ENCODE measurements at regions not wholly inside any gene's neighbourhood (a gene's known extent, or its start where the extent isn't known, plus 50 kb on each side); places are given as distances from the start of the nearest gene placed in this dataset.

GRCh38 chr16:73610605-73611156 is 562.8 kb upstream of the ZFHX3 start:
- ATAC-seq (ENCODE audit: low FRiP score) (no peak), DNase-seq (ENCODE audit: low spot score) (no peak)
- TF ChIP-seq, protein P1, sequence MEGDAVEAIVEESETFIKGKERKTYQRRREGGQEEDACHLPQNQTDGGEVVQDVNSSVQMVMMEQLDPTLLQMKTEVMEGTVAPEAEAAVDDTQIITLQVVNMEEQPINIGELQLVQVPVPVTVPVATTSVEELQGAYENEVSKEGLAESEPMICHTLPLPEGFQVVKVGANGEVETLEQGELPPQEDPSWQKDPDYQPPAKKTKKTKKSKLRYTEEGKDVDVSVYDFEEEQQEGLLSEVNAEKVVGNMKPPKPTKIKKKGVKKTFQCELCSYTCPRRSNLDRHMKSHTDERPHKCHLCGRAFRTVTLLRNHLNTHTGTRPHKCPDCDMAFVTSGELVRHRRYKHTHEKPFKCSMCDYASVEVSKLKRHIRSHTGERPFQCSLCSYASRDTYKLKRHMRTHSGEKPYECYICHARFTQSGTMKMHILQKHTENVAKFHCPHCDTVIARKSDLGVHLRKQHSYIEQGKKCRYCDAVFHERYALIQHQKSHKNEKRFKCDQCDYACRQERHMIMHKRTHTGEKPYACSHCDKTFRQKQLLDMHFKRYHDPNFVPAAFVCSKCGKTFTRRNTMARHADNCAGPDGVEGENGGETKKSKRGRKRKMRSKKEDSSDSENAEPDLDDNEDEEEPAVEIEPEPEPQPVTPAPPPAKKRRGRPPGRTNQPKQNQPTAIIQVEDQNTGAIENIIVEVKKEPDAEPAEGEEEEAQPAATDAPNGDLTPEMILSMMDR (IDR thresholded peaks at IDR 0.05), result no peak

DNA sequence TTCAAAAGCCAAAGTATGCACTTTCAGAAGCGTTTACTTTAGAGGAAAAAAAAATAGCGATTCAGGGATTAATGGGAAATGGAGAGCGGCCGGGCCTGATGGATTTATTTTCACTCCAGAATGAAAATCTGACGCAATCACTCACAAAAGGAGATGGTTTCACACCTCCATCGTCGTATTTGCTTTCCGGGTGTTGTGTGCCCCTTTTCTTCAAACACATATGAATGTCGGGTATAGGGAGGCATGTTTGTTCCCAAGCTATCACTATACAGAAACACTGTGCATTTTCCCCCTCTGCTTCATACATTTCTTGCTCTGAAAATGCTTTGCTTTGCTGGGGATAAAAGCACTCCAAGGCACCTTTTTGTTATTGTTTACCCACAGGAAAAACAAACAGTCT is 562.2 kb upstream of the ZFHX3 start:
- ATAC-seq (ENCODE audit: low FRiP score) (no peak), DNase-seq (ENCODE audit: low spot score) (no peak)
- TF ChIP-seq, protein P1 (IDR thresholded peaks at IDR 0.05), result no peak

- TF ChIP-seq, protein P1 (IDR thresholded peaks at IDR 0.05), result no peak
- DNase-seq (ENCODE audit: low spot score) (no peak), ATAC-seq (ENCODE audit: low FRiP score) (no peak)
These were observed 561.0 kb upstream of the ZFHX3 start for GRCh38 chr16:73608911-73609310.

- TF ChIP-seq, protein P1 (IDR thresholded peaks at IDR 0.05), result no peak
- ATAC-seq (ENCODE audit: low FRiP score) (no peak), DNase-seq (ENCODE audit: low spot score) (no peak)
These were observed 557.4 kb upstream of the ZFHX3 start for GRCh38 chr16:73605309-73605708.

DNA sequence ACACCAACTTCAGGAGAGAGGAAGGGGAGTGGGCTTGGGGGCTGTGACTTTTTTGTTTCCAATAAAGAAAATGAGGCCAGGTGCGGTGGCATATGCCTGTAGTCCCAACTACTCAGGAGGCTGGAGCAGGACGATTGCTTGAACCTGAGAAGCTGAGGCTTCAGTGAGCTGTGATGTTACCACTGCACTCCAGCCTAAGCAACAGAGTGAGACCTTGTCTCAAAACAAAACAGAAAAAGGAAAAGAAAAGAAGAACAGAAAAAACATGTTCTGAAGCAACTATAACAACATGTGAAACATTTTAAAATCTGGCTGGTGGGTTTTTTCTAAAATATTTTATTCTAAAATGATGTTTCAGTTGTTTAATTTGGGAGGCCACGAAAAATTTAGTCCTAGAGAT is 554.0 kb upstream of the ZFHX3 start:
- TF ChIP-seq, protein P1 (IDR thresholded peaks at IDR 0.05), result no peak
- DNase-seq (ENCODE audit: low spot score), result no peak
- no peak for ATAC-seq (ENCODE audit: low FRiP score)

DNA sequence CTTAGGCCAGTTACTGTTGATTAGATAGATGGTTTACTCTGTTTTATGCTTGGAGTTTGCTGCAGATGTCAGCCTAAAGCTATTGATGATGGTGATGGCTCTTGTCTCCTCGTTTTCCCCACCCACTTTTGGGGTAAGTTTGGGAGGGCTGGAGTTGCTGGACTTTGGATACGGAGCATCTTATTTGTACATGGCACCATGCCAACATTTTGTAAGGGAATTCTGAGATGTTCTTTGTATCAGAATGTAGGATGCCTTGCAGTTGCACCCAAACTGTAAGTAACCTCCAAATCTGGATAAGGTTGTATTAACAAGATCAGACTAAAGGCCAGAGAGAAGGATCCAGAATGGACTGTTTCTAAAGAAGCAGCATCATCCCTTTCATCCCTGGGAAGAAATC is 551.9 kb upstream of the ZFHX3 start:
- no peak for ATAC-seq (ENCODE audit: low FRiP score)
- no peak for DNase-seq (ENCODE audit: low spot score)
- TF ChIP-seq, protein P1 (IDR thresholded peaks at IDR 0.05), result no peak

DNA sequence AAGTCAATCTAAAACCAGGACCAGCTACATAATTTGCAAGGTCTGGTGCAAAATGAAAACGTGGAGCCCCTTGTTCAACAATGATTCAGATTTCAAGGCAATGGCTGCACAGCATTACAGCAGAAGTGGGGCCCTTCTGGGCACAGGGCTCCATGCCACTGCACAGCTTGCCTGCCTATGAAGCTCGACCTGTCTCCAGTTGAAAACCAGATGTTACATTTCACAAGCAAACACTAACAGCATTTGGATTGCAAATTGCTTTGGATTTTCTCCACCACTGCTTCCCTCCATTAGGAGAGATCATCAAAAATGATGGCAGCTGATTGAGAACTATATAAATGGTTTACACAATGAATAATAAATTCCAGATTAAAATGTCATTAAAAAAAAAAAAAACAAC is 551.4 kb upstream of the ZFHX3 start:
- ATAC-seq (ENCODE audit: low FRiP score), result no peak
- DNase-seq (ENCODE audit: low spot score), result no peak
- TF ChIP-seq, protein P1 (IDR thresholded peaks at IDR 0.05), result no peak

All from omental fat pad (tissue), 3 donors.